Fibroblast of skin of left quadriceps (primary cell): ENCODE measurements at regions not wholly inside any gene's neighbourhood (a gene's known extent, or its start where the extent isn't known, plus 50 kb on each side); places are given as distances from the start of the nearest gene placed in this dataset.

Experiments used
- DNase-seq, 2 experiments: peaks; one replicate each; pipeline ENCODE4 v3.0.0-alpha.2; 2013; ENCODE audit warnings: low read depth in 2 of 2

- DNase-seq: no peak
Measured at GRCh38 chr12:111174251-111174960, 194.5 kb downstream of the PHETA1 start.

GRCh38 chr12:111173836-111174235 is 195.1 kb downstream of the PHETA1 start:
- DNase-seq: no peak

GRCh38 chr12:111173391-111173790 is 195.5 kb downstream of the PHETA1 start:
- no peak for DNase-seq

GRCh38 chr12:111172786-111173185 is 196.1 kb downstream of the PHETA1 start:
- DNase-seq: no peak

GRCh38 chr12:111171832-111172231 is 197.1 kb downstream of the PHETA1 start:
- no peak for DNase-seq

GRCh38 chr12:111171345-111171744 is 197.6 kb downstream of the PHETA1 start:
- no peak for DNase-seq

GRCh38 chr12:111170543-111170942 is 198.4 kb downstream of the PHETA1 start:
- no peak for DNase-seq

- no peak for DNase-seq
Measured at GRCh38 chr12:111169456-111169855, 199.4 kb downstream of the PHETA1 start.

GRCh38 chr12:111169032-111169431 is 199.9 kb downstream of the PHETA1 start:
- DNase-seq: no peak

- DNase-seq: no peak
Measured at GRCh38 chr12:111168009-111168900, 200.6 kb downstream of the PHETA1 start.

GRCh38 chr12:111166779-111167540 is 201.9 kb downstream of the PHETA1 start:
- no peak for DNase-seq

- no peak for DNase-seq
Measured at GRCh38 chr12:111164833-111165525, 203.9 kb downstream of the PHETA1 start.

- no peak for DNase-seq
Measured at GRCh38 chr12:111163422-111163821, 205.5 kb downstream of the PHETA1 start.

GRCh38 chr12:111161898-111162297 is 207.0 kb downstream of the PHETA1 start:
- DNase-seq: no peak

GRCh38 chr12:111160350-111161241 is 208.3 kb downstream of the PHETA1 start:
- no peak for DNase-seq

- DNase-seq: no peak
Measured at GRCh38 chr12:111158992-111159391, 209.9 kb downstream of the PHETA1 start.

GRCh38 chr12:111157486-111157885 is 211.4 kb downstream of the PHETA1 start:
- no peak for DNase-seq

GRCh38 chr12:111156304-111156703 is 212.6 kb downstream of the PHETA1 start:
- no peak for DNase-seq

GRCh38 chr12:111155521-111155920 is 213.4 kb downstream of the PHETA1 start:
- DNase-seq: no peak

GRCh38 chr12:111155020-111155419 is 213.9 kb downstream of the PHETA1 start:
- no peak for DNase-seq
